Brain microvascular endothelial cell (primary cell): ENCODE measurements at regions not wholly inside any gene's neighbourhood (a gene's known extent, or its start where the extent isn't known, plus 50 kb on each side); places are given as distances from the start of the nearest gene placed in this dataset.

Source experiments
- DNase-seq: peaks from one replicate; pipeline ENCODE4 v3.0.0-alpha.2; 2020
- H3K27ac ChIP-seq: fragments of 250-450 bp; sonication (Bioruptor Pico); 2 replicates; pipeline ENCODE4 v1.5.1; 2020; ENCODE audit warnings: mild to moderate bottlenecking, moderate library complexity
- H3K27me3 ChIP-seq: fragments of 250-450 bp; sonication (Bioruptor Pico); replicated peaks from 2 replicates; pipeline ENCODE4 v1.5.1; 2020; ENCODE audit warnings: mild to moderate bottlenecking
- H3K36me3 ChIP-seq: fragments of 250-450 bp; sonication (Bioruptor Pico); replicated peaks from 2 replicates; pipeline ENCODE4 v1.5.1; 2020; ENCODE audit warnings: mild to moderate bottlenecking
- H3K4me3 ChIP-seq: 2 replicates; pipeline ENCODE4 v1.5.1; 2011; ENCODE audit warnings: low read depth, mild to moderate bottlenecking, control low read depth, low read length, moderate library complexity
- CTCF ChIP-seq: IDR thresholded peaks from 2 replicates; pipeline ENCODE4 v1.5.1; 2011; ENCODE audit warnings: low read depth, mild to moderate bottlenecking, moderate library complexity, low read length, control low read depth, inconsistent platforms; ENCODE audit errors: missing control alignments
- in situ Hi-C: cut with HindIII; loops from 2 replicates; pipeline ENCODE4 v1.10.0; 2017; ENCODE audit warnings: low sequenced_read_pairs, low pct_ligation_motif_present

GRCh38 chr15:69659454-69660050, 206.9 kb downstream of the RPLP1 start:
- Histone ChIP-seq H3K36me3 (no peaks in the 10 kb centered on the region), H3K4me3 (no peak overlapping the region), H3K27ac (no peak overlapping the region), H3K27me3 (peaks cover 2% of the 10 kb centered on the region)
- TF ChIP-seq CTCF = no peak
- no peak for DNase-seq
- in situ Hi-C loops = no loop called here

DNA sequence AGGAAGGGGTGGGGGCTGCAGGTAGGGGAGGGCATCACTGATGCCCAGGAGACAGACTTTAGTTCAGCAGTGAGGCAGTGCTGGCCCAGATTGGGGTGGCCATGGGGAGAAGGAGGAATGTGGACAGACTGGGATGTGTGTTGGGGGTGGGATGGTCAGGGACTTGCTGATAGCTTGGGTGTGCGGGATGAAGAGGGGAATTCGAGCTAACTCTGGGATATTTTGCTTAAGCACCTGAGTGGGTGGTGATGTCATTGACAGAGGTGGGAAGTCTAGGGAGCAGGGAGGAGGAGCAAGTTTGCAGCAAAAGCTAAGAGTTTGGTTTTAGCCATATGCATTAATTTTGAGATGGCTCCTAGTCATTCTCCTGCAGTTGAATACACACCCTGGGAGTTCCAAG, 207.5 kb downstream of the RPLP1 start:
- Histone ChIP-seq H3K4me3 (no peak overlapping the region), H3K36me3 (no peaks in the 10 kb centered on the region), H3K27ac (no peak overlapping the region), H3K27me3 (peaks cover 2% of the 10 kb centered on the region)
- in situ Hi-C loops = no loop called here
- TF ChIP-seq CTCF = no peak
- DNase-seq = no peak

GRCh38 chr15:69660658-69661405, 208.2 kb downstream of the RPLP1 start:
- Histone ChIP-seq H3K36me3 (no peaks in the 10 kb centered on the region), H3K27me3 (peaks cover 4% of the 10 kb centered on the region), H3K4me3 (no peak overlapping the region), H3K27ac (no peak overlapping the region)
- DNase-seq = no peak
- in situ Hi-C loops = no loop called here
- no peak for TF ChIP-seq CTCF

GRCh38 chr15:69661446-69661845, 208.8 kb downstream of the RPLP1 start:
- no peak overlapping the region for H3K4me3 ChIP-seq
- H3K36me3 ChIP-seq = no peaks in the 10 kb centered on the region
- DNase-seq = no peak
- H3K27ac ChIP-seq = no peak overlapping the region
- H3K27me3 ChIP-seq = peaks cover 4% of the 10 kb centered on the region
- no peak for TF ChIP-seq CTCF
- in situ Hi-C loops = no loop called here

- H3K4me3 ChIP-seq = no peak overlapping the region
- no peak for TF ChIP-seq CTCF
- peaks cover 4% of the 10 kb centered on the region for H3K27me3 ChIP-seq
- in situ Hi-C loops = no loop called here
- no peaks in the 10 kb centered on the region for H3K36me3 ChIP-seq
- no peak overlapping the region for H3K27ac ChIP-seq
- DNase-seq = no peak
These were observed 209.4 kb downstream of the RPLP1 start for GRCh38 chr15:69661871-69662644.
